ENCODE measurements at regions not wholly inside any gene's neighbourhood (a gene's known extent, or its start where the extent isn't known, plus 50 kb on each side); places are given as distances from the start of the nearest gene placed in this dataset.

DNA sequence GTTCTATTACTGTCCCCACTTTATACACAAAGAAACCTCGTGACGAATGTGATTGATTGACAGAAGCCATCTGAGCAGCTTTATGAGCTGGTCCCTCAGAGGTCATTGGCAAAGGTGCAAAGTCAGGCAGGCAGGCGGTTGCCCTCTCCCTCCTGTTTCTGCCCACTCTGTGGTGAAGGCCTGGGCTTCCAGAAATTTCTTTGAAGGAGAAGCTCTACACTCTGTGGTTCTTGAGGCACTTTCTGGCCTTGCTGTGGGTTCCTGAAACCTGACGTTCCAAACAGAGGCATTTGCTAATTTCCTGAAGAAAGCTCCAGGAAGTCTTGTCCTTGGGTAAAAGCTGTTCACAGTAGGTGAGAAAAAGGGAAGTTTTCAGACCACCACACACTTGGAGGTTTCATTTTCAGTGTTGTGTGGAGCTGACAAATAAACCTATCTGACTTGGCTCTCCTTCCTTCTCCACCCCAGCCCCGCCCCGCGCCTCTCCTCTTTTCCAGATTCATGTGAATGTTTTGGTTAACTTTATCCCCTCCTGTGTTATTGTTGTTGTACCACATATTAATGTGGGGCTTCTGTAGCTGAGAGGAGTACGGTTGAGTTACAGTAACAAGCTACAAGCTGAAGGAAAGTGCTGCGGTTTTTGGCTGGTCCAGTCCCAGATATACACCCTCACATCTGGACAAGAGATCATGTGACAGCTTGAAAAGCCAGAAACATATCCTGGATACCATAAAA is 274.1 kb downstream of the CLIC5 start:
- intact Hi-C loops (cut with micrococcal nuclease), result loop anchor here (5.0 kb wide), 1 partner anchor 61 kb away; no protein-coding TSS in a partner anchor
- DNase-seq, result peak; percentile 40
- ChIA-PET POLR2A (interaction anchor here (1.4 kb wide), 1 partner anchor 16 kb away, joined by 3 read pairs; no protein-coding TSS in a partner anchor), CTCF (interaction anchor here (0.6 to 1.9 kb wide), 4 partner anchors 26 to 320 kb away, joined by 3 to 4 read pairs (median 4); no protein-coding TSS in a partner anchor)
- Mint-ChIP-seq H3K4me1 (ENCODE audit: low read depth) (peaks cover 38% of the 10 kb centered on the region), H3K27ac (peak overlapping the region; percentile 45), H3K27me3 (no peaks in the 10 kb centered on the region), H3K9me3 (no peaks in the 10 kb centered on the region), H3K36me3 (ENCODE audit: low read depth) (no peaks in the 10 kb centered on the region), H3K4me3 (no peak overlapping the region)
- TF ChIP-seq, protein P1, sequence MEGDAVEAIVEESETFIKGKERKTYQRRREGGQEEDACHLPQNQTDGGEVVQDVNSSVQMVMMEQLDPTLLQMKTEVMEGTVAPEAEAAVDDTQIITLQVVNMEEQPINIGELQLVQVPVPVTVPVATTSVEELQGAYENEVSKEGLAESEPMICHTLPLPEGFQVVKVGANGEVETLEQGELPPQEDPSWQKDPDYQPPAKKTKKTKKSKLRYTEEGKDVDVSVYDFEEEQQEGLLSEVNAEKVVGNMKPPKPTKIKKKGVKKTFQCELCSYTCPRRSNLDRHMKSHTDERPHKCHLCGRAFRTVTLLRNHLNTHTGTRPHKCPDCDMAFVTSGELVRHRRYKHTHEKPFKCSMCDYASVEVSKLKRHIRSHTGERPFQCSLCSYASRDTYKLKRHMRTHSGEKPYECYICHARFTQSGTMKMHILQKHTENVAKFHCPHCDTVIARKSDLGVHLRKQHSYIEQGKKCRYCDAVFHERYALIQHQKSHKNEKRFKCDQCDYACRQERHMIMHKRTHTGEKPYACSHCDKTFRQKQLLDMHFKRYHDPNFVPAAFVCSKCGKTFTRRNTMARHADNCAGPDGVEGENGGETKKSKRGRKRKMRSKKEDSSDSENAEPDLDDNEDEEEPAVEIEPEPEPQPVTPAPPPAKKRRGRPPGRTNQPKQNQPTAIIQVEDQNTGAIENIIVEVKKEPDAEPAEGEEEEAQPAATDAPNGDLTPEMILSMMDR (IDR thresholded peaks at IDR 0.05), result no peak
- peak; percentile 60 for ATAC-seq

DNA sequence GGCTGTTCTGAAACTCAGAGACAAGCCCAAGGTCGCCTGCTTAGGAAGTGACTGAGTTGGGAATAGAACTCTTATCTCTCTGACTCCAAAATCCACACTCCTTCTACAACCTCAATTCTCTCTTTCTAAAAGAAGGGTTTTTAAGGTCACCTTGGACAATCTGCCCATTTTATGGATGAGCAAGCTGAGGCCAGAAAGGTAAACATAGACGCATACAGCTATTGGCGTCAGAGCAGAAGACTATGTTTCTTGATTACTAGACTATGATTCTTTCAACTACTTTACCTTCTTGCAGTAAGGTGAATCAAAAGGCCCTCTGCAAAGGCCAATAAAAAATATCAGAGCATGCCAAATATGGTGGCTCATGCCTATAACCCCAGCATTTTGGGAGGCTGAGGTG is 276.6 kb downstream of the CLIC5 start:
- H3K27me3 Mint-ChIP-seq, result peaks cover 8% of the 10 kb centered on the region
- CTCF ChIA-PET, result no interaction called here
- intact Hi-C loops (cut with micrococcal nuclease), result loop anchor here (5.0 kb wide), 2 partner anchors 83 to 183 kb away; no protein-coding TSS in a partner anchor
- POLR2A ChIA-PET, result no interaction called here
- TF ChIP-seq, protein P1 (IDR thresholded peaks at IDR 0.05), result no peak
- no peak for DNase-seq
- H3K4me3 Mint-ChIP-seq, result no peak overlapping the region
- no peak for ATAC-seq
- H3K36me3 Mint-ChIP-seq (ENCODE audit: low read depth), result no peaks in the 10 kb centered on the region
- H3K27ac Mint-ChIP-seq, result no peak overlapping the region
- no peaks in the 10 kb centered on the region for H3K9me3 Mint-ChIP-seq
- peaks cover 48% of the 10 kb centered on the region for H3K4me1 Mint-ChIP-seq (ENCODE audit: low read depth)

DNA sequence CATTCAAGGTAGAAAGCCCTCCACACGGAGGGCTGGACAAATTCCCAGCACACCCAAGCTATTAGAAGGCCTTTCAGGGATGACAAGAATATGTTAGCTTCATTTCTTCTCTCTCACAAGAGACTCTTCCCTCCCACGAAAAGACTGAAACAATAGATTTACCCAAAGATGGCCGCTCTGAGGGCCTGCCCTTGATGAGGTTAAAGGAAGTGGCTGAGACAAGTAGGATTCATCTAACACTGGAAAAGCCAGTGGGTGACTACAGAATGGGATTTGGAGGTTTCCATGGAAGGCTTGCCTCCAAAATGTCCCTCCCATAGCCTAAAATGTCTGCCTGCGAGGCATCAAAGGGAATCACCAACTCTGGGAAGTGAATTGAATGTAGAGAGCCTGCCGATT is 277.6 kb downstream of the CLIC5 start:
- TF ChIP-seq, protein P1 (IDR thresholded peaks at IDR 0.05), result no peak
- Mint-ChIP-seq H3K27me3 (peaks cover 14% of the 10 kb centered on the region), H3K4me3 (peak overlapping the region; percentile 10), H3K27ac (peak overlapping the region; percentile 82), H3K36me3 (ENCODE audit: low read depth) (no peaks in the 10 kb centered on the region), H3K9me3 (no peaks in the 10 kb centered on the region), H3K4me1 (ENCODE audit: low read depth) (peaks cover 51% of the 10 kb centered on the region)
- ChIA-PET CTCF (interaction anchor here (1.1 to 3.2 kb wide), 5 partner anchors 10 to 1083 kb away, joined by 3 to 17 read pairs (median 3); no protein-coding TSS in a partner anchor), POLR2A (interaction anchor here (0.6 to 0.9 kb wide), 2 partner anchors 19 to 47 kb away, joined by 3 read pairs; no protein-coding TSS in a partner anchor)
- intact Hi-C loops (cut with micrococcal nuclease), result loop anchor here (5.0 kb wide), 2 partner anchors 84 to 184 kb away; no protein-coding TSS in a partner anchor
- DNase-seq (no peak), ATAC-seq (no peak)

DNA sequence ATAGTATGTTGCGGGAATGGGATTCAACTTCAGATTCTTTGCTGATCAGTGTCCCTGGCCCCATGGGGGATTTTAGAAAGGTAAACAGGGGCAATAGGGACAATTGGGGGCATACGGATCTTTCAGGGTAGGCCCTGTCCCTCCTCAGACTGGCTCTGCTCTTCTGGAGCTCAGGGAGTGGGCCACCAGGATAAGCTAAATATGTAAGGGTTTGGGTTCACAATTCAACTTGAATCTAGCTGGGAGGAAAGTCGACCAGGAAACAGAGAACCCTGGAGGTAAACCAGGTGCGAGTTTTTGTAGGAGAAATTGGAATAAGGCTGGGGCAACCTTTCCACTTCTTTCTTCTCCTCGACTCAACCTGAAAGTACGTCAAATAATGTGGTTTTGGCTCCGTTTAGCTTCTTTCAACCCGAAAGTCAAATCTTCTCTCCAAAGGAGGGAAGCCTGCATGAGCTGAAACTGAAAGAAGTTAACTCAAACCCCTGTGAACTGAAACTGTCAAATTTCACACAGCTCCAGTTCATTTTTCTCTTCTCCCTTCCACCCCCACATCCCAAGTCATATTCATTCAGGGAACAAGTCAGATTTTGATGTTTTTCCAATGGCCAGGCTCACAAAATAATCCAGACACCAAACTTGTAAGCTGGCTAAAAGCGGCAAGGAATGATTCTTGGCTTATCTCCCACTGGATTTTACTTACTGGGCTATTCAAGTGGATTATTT is 278.2 kb downstream of the CLIC5 start:
- ATAC-seq, result peak; percentile 74
- Mint-ChIP-seq H3K36me3 (ENCODE audit: low read depth) (no peaks in the 10 kb centered on the region), H3K4me1 (ENCODE audit: low read depth) (peaks cover 51% of the 10 kb centered on the region), H3K27ac (peak overlapping the region; percentile 82), H3K9me3 (no peaks in the 10 kb centered on the region), H3K4me3 (peak overlapping the region; percentile 10), H3K27me3 (peaks cover 14% of the 10 kb centered on the region)
- TF ChIP-seq, protein P1 (IDR thresholded peaks at IDR 0.05), result no peak
- intact Hi-C loops (cut with micrococcal nuclease), result loop anchor here (5.0 kb wide), 2 partner anchors 85 to 185 kb away; no protein-coding TSS in a partner anchor
- POLR2A ChIA-PET, result interaction anchor here (0.6 to 0.9 kb wide), 4 partner anchors 18 to 306 kb away, joined by 3 read pairs; no protein-coding TSS in a partner anchor
- peak; percentile 27 for DNase-seq
- CTCF ChIA-PET, result interaction anchor here (0.7 to 3.2 kb wide), 7 partner anchors 9 to 1082 kb away, joined by 3 to 17 read pairs (median 3); no protein-coding TSS in a partner anchor
